ENCODE measurements at regions not wholly inside any gene's neighbourhood (a gene's known extent, or its start where the extent isn't known, plus 50 kb on each side); places are given as distances from the start of the nearest gene placed in this dataset.
"Not testable (repeated sequence)": the region's sequence is repeated elsewhere in the genome, so short reads cannot be mapped to it uniquely, and the experiment has no call there.

GRCh38 chr4:30838331-30838730, 118.2 kb downstream of the PCDH7 start:
- no peak for DNase-seq

GRCh38 chr4:30839583-30840520, 119.7 kb downstream of the PCDH7 start:
- DNase-seq: no peak

GRCh38 chr4:30840571-30840970, 120.4 kb downstream of the PCDH7 start:
- no peak for DNase-seq

GRCh38 chr4:30842142-30842541, 122.0 kb downstream of the PCDH7 start:
- DNase-seq: no peak

- no peak for DNase-seq
These were observed 122.5 kb downstream of the PCDH7 start for GRCh38 chr4:30842689-30843088.

- DNase-seq: no peak
These were observed 124.9 kb downstream of the PCDH7 start for GRCh38 chr4:30844861-30845582.

- no peak for DNase-seq
These were observed 127.0 kb downstream of the PCDH7 start for GRCh38 chr4:30847167-30847566.

- DNase-seq: no peak
These were observed 127.8 kb downstream of the PCDH7 start for GRCh38 chr4:30847958-30848357.

GRCh38 chr4:30854531-30854930, 134.4 kb downstream of the PCDH7 start:
- no peak for DNase-seq

- no peak for DNase-seq
These were observed 135.1 kb downstream of the PCDH7 start for GRCh38 chr4:30855232-30855631.

GRCh38 chr4:30856795-30857564, 136.8 kb downstream of the PCDH7 start:
- no peak for DNase-seq

- no peak for DNase-seq
These were observed 140.8 kb downstream of the PCDH7 start for GRCh38 chr4:30860978-30861377.

- DNase-seq: no peak
These were observed 142.0 kb downstream of the PCDH7 start for GRCh38 chr4:30862196-30862595.

- no peak for DNase-seq
These were observed 142.9 kb downstream of the PCDH7 start for GRCh38 chr4:30863021-30863420.

- no peak for DNase-seq
These were observed 145.5 kb downstream of the PCDH7 start for GRCh38 chr4:30865691-30866090.

- no peak for DNase-seq
These were observed 146.2 kb downstream of the PCDH7 start for GRCh38 chr4:30866346-30866745.

GRCh38 chr4:30866907-30867306, 146.7 kb downstream of the PCDH7 start:
- DNase-seq: no peak

- no peak for DNase-seq
These were observed 147.3 kb downstream of the PCDH7 start for GRCh38 chr4:30867427-30867826.

- no peak for DNase-seq
These were observed 148.1 kb downstream of the PCDH7 start for GRCh38 chr4:30868111-30868895.

GRCh38 chr4:30869387-30869786, 149.2 kb downstream of the PCDH7 start:
- not testable (repeated sequence) for DNase-seq

- no peak for DNase-seq
These were observed 150.3 kb downstream of the PCDH7 start for GRCh38 chr4:30870513-30870912.

- no peak for DNase-seq
These were observed 155.6 kb downstream of the PCDH7 start for GRCh38 chr4:30875658-30876269.
